CD4-positive, alpha-beta T cell treated with Interleukin-12 subunit alpha and Interleukin-12 subunit beta, for 1 hour (primary cell): ENCODE measurements at regions not wholly inside any gene's neighbourhood (a gene's known extent, or its start where the extent isn't known, plus 50 kb on each side); places are given as distances from the start of the nearest gene placed in this dataset.

Experiments
- DNase-seq: peaks from one replicate; pipeline ENCODE4 v3.0.0-alpha.2; 2020

DNA sequence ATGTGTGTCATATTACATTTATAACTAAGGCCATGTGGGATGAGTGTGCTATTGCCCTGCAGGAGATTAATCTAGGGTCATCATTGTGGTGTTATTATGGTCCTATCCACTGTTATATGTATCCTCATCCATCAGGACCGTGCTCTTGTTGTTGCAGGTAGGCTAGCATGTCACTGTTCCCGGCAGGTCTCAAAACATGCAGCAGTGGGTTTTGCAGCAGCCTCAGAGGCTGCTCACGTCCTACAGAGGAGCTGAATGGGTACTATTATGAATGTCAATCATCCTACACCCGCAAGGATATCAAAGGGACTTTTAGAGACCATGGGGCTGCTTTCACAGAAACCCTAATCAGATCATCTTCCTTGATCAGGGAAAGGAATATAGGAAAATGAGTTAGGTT is 318.2 kb downstream of the SAMD5 start:
- no peak for DNase-seq

DNA sequence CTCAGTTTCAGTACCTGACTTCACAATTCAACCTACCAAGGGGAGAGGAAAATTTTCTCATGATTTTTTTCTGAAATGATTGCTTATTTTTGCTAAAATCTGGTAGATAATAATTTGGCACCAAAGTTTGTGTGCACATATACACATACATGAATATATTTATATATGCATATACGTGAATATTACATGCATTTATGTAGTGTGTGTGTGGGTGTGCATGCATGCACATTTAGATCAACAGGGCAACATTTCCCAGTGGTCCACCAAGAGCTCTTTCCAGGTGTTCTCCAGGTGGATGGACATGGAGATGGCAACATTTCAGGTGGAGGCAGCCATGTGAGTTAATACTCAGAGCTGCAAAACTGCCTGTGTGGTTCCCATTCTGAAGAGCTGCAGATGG is 320.9 kb downstream of the SAMD5 start:
- DNase-seq, result no peak

DNA sequence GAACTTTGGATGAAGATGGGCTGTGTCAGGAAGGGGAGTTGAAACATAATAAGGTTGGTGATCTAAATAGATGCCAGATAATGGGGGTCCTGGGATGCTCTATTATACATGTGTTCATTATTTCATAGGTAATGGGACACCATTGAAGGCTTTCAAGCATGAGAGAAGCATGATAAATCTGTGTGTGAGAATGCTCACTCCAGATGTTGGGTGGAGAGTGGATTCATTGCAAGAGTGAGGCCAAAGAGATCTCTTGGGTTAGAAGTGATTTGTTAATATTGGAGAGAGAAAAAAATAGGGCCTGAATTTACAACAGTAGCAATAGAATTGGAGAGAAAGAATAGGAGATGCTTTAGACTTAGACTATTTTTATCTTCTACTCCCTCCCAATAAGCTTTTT is 321.3 kb downstream of the SAMD5 start:
- no peak for DNase-seq

DNA sequence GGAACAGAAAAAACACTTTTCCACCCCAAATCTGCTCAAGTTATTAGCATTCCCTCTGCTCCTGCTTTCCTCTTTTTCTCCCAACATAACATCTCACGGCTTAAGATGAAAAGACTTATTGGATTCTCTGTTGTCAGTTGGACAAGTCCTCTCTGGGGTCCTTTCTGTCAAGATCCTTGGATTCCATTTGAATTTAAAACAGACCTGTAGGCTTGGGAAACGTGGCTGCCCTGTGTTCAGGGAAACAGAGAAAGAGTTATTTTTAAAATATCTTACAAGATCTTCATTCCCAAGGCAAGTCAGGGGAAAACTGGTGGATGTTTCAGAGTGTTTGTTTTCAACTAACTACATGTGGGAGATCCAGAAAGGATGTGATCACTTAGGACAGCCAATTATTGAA is 322.9 kb downstream of the SAMD5 start:
- DNase-seq, result no peak

DNA sequence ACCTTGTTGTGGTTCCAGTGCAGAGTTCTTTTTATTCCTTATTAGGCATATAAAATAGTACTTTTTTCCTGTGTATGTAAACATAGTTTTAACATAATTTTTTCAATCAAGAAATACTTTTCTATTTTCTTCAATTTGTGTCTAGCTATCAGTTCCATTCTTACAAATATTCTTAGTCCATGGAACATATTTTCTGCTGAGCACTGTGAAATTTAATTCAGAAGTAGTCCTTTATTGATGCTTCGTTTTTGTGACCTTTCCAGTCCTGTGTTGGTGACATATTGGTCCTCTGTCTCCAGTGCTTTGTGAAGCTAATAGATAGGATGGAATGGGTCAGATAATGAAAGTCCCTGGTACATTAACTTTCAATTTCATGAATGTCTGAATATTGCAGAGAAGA is 325.1 kb downstream of the SAMD5 start:
- no peak for DNase-seq

DNA sequence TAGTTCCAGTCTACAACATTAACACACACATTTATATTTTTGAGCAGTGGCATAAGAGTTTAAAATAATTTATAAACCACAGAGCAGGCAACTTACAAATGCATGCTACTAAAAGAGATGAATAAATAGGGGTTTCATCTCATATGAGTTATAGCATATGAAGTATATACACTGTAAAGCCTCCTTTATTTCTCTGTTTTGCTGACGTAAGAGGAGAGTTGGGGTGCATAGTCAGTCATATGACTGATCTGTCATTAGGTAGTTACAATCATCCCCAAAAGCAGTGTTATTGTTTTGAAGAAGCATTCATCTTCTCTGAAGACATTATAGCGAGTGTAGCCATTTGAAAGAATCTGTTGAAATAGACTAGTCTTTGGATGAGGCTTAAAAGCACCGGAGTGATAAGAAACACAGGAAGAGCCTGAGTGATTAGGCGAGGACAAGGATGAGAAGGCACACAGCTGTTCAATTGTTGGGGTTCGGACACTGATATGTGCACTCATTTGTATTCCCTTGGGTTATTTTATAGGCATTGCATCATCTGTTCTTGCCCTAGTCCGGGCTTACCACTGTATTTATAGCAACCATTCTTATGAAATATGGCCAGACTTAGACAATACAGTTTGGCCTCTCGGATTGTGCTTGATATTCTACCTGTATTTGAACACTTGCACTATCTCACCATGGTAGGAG is 325.7 kb downstream of the SAMD5 start:
- DNase-seq, result no peak

DNA sequence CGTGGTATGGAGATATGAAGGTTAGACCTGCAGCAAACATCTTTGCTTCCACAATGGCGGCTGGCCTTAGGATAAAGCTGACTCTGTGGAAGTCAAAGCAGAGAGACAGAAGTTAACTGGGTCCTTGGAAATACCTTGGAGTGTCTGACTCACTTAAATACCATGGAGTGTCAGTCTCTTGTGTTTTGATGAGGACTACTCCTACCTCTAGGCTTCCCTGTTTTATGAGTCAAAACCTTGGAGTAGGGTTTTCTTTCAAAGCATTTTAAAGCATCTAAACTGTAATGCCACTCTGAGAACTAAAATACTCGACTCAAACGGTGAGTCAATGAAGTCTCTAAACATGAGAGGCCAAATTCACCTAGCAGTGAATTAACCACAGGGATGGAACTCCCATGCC is 329.1 kb downstream of the SAMD5 start:
- no peak for DNase-seq

DNA sequence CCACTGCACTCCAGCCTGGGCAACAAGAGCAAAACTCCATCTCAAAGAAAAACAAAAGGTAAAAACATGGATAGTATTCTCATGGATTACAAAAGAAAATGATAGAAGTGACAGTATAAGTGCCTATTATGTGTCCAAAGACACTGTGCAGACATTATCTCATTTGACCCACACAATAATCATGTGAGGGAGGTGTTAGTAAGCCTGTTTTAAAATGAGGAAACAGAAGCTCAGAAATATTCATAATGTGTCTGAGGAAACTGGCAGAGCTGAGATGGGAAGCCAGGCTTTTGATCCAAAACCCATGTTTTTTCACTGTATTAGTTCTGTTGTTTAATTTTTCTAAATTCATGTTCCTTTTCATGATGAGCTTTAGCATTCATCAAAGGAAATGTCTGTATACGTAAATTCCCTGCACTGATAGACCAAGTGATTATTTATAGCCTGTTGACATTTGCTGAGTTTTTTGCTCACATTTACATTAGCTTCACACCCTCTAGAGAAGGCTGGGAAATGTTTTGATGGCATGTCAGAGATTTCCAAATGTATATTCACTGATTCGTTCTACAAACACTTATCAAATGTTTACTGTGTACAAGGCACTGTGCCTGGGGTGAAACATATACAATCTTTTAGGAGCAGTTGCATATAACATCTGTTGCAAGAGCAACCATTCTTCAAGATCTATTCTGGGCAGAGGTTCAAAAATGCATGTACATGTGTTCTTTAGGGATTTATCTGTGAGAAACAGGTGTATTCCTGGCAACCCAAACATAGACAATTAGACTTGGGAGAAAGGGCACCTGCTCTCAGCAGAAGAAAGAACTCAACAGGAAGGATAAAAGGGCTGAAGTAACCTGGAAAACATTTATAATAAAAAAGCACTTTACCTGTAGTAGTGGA is 331.5 kb downstream of the SAMD5 start:
- DNase-seq, result no peak

DNA sequence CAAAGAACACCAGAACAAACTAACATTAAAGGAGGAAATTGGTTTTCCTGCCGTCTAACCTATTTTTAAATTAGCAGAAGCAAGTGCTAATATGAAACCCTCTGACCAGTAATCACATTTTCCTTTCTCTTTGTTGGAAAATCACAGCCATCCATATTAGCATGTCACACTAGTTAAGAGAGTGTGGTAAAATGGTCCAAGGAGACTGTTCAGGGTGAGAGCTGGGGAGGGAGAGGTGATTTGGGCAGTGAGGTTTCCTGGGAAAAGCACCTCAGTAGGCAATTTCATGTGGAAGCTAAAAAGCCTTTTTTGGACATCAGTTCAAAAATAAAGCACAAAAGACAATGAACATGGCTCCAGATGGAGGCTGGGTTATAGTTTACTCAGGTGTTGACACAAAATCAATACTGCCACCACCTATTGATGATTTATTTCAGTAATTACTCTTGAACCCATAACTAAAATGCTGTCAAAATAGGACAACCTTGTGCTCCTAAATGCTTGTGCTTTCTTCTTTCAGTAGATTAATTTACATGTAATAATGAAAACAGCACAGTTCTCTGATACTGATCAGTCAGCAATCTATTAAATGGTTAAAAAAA is 333.2 kb downstream of the SAMD5 start:
- no peak for DNase-seq

DNA sequence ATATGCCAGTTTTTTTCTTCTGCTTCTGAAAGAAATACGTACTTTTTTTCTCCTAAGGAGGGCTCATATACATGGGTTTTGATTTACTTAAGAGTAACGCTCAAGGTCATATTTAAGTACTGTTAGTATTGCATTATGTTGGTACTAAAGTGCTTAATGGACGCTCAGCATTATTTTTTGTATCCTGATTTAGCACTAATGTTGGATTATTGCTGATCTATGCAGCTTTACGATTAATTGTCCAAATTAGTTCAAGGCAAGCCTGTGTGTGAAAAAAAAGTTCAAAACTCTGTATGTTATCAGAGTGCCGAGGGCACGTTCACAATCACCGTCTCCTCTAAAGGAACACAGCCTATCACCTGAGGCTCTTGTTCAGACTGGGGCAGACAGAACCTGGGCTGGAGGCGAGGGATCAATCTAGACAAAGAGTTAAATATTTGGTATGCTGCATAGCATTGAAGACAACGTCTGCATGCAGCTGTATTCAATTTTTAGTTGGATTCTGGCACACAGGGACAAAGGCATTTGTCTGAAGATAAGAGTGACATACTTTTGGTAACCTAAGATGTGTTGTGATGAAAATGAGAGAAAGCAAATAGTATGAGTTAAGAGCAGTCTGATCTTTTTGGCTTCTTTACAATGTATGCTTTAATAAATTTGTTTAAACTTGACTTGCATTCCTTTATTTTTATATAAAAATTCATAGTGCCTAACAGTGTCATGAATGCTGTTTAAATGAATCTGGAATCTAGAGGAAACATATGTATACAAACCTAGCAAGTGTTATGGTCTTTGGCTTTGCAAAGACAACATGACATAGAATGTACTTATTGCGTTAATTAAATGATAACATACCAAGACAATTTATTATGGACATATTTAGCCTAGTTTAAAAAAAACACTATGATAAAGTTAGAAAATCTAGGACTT is 341.2 kb downstream of the SAMD5 start:
- no peak for DNase-seq

DNA sequence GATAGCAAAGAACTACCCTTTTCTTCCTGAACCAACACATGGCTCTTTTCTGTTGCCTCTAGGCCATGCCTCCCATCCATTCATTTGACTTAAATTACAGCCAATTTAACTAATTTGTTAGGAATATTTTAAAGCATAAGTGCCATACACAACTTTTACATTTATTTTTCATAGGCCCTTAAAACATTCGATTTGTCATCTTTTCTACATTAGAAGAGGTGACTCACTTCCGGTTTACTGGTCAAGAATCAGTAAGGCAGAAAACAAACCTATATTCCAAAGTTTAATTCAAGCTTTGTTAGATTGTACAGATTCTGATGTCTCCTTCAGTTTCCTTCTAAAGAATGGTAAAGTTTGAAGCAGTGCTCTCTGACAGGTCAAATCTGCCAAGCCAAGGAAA is 344.3 kb downstream of the SAMD5 start:
- no peak for DNase-seq

DNA sequence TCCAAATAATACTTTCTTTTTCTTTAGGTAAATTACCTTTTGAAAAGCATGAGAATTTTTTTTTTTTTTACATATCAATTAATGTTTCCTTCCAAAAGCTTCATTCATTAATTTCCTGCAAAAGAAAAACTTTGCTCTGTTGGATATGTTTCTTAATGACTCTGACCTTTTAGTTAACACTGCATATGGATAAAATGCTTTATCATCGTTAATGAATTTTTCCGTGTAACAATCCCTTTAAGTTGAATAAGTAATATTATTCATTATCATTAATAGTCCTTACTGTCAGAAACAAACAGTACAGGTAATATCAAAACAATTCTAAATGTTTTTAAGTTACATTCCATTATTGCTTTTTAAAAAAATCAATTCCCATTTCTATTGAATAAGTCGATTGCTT is 345.1 kb downstream of the SAMD5 start:
- DNase-seq, result no peak

DNA sequence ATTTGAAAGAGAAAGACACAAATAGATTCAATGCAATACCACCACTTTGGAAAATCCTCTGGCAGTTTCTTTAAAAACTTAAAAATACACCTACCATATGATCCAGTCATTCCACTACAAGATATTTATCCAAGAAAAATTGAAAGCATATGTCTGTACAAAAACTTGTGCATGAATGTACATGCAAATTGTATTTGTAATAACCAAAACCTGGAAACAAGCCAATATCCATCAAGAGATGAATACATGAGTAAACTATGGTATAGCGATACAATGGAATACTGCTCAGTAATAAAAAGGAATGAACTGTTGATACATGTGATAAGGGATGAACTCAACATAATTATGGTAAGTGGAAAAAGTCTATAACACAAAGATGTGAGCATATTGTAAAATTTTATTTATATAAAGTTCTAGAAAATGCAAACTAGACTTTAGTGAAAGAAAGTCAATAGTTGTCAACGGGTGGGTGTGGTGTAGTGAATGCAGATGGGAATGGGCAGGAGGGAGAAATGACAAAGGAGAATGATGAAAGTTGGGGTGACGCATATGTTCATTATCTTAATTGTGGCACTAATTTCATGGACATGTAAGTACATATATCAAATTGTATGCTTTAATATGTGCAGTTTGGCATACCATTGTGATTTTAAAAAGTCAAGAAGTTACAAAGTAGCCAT is 347.5 kb downstream of the SAMD5 start:
- no peak for DNase-seq

DNA sequence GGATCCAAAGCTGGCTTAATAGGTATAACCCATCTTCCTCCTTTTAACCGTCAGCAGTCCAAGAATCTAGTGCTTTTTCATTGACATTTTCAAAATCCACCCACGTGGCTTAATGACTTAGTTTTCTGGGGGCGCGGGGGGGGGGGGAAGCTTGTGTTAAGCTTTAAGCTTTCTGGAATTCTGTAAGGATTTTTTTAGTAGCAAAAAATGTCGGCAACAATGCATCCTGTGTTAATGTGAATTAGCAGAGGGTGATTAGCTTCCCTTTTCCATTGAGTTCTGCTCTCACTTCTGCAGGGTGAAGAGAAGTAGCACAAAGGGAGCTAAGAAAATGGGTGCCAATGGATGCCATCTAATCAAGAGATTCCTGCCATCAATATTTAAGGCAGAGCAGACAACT is 348.2 kb downstream of the SAMD5 start:
- DNase-seq, result no peak

DNA sequence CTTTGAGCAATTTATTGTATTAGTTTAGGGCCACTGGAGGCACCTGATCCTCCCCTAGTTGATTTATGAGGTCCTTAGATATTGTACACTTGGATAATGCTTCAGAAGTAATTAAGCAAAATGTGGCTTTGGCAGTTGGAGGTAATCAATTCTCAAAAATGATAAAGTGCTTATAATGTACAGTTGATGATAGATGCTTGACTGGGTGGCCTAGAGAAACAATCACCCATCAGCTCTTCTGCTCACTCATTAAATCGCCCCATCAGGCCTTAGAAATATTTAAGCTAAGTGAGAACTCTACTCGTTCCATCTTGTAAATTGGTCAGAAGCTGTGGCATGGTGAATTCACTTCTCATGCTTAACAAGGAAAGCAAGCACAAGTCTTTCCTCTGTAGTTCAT is 349.9 kb downstream of the SAMD5 start:
- DNase-seq, result no peak

DNA sequence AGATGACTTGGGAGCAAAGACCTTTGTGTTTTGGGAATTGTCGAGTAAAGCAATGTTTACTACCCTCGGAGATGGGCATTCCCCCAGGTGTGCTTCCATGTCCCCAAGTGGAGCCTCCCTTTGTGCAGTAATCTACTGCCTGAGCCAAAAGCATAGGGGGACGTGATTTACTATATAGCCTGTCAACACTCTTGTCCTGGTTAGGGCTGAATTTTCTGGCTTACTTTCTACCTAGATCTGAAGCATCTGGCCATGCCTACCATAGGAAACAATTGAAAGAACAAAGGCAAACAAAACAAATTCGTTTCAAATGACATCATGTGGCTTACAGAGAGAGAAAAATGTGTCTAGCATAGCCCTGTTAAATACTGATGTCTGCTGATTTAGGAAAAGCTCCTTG is 350.6 kb downstream of the SAMD5 start:
- DNase-seq, result no peak

DNA sequence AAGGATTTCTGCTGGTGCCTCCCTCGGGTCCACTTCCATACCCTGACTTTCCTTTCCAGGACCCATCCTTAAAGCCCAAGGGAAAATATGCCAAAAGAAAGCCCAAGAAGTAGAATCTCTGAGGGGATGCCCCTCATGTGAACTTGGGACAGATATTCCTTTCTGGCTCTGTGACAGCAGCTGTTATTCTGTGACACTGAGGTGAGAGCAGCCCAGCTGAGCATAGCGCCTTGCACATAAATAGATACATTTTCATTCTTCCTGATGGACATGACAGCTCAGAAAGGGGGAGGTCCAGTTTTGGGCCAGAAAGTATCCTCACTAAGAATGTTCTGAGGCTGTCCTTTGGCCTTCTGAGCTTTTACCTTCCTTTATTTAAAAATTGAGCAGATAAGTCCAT is 353.2 kb downstream of the SAMD5 start:
- no peak for DNase-seq

DNA sequence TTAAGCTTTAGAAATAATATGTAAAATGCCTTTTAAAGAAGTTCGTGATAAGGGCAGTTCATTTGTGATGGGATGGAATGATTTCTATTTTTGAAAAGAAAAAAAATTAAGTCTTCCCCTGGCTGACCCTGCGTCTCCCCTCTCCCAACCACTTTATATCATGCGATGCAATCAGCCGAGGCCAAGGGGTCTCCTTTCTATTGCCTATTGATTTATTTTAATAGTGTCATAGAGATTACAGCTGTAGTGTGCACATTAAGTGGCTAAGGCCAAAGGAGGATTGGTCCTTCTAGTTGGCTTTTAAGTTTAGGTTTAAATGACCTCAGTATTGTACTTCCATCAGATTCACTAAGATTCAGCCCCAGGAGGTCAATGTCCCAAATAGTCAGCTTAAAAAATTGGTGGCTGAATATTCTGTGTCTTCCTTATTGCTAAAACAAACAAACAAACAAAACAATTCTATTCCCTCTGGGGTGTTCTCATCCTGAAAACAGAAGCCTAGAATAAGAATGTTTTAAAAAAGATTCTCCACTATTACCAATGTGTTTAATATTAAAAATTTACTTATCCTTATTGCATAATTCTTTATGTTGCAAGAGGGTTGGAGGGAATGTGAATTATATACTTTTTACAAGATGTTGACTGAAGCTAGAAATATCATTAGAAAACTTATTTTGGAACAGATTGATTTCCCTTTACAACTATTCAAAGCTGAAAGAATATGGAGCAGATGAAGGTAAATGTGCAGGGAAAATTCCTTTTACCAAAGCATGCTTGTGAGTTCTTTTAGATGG is 359.1 kb downstream of the SAMD5 start:
- no peak for DNase-seq

DNA sequence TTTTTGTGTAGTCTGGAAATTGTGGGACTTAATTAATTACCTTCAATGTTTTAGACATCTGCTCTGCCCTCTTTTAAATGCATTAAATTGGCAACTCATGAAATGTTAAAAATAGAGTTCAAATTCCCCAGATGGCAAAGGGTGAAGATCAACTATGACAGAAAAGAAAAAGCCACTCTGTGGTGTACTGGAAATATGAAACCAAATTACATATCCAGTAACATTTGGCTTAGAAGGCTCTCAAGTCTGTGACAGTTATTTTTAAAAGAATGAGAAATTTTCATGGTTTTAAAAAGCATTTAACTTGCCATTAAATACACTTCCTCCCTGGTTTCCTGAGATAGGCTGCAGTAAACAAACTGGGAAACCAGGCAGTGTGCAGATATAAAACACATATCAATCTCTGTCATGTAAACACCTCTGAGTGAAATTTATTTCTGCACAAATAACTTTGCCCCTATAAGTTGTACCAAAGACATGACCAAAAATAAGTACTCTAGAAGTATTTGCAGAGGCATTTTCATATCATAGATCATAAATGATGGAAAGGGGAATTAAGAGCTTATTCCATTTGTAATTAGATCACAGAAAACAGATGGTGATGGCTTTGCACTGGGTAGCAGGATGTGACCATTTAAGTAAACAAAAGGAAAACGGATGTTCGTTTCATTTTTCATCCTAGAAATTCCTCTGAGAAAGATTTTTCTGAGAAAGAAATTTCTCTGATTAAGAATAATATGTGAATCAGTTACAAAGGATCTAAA is 360.1 kb downstream of the SAMD5 start:
- no peak for DNase-seq

DNA sequence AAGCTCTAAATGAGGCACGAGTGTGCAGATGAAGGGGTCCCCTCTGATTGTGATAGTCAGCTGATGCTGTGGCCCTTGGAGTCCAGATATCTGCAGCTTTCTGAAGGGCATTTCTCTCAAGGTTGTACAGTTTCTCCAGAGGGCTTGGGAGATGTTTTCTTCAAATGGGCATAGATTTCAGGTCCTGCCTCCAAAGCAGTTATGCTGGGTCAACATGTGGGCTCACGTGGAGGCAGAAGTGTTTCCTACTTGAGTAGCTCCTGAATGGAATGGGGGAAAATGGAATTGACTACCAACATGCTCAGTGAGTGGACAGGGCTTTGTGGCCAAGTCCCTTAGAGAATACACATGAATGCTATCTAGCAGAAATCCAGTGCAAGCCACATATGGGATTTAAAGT is 360.7 kb downstream of the SAMD5 start:
- no peak for DNase-seq

DNA sequence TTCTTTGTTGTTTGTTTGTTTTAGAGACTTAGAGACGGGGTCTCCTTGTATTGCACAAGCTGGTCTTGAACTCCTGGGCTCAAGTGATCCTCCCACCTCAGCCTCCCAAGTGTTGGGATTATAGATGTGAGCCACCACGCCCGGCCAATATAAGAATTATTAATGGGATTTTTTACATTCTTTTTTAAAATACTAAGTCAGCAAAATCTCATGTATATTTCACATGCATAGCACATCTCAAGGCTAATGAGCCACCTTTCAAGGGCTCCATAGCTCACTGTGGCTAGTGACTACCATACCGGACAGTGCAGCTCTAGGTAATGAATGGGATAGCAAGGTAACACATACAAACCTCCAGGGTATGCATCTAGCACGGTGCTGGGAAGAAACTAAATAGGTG is 361.4 kb downstream of the SAMD5 start:
- DNase-seq, result no peak
